HCT116 (cell line): ENCODE measurements at regions not wholly inside any gene's neighbourhood (a gene's known extent, or its start where the extent isn't known, plus 50 kb on each side); places are given as distances from the start of the nearest gene placed in this dataset.

ENCODE experiments used
- EGR1 ChIP-seq: IDR thresholded peaks from 2 replicates; pipeline ENCODE4 v1.6.1; 2012; ENCODE audit warnings: low read depth
- EZH2 ChIP-seq: fragments of 200-600 bp; sonication (generic); IDR thresholded peaks from 2 replicates; pipeline ENCODE4 v1.6.1; 2017; ENCODE audit warnings: antibody characterized with exemption, mixed run types
- EZH2phosphoT487 ChIP-seq: fragments of 200-600 bp; IDR thresholded peaks from 2 replicates; pipeline ENCODE4 v1.6.1; 2018; ENCODE audit warnings: antibody characterized with exemption, borderline replicate concordance
- POLR2A ChIP-seq: IDR thresholded peaks from 2 replicates; pipeline ENCODE4 v1.7.0; 2011; ENCODE audit warnings: borderline replicate concordance; ENCODE audit not compliant: insufficient read depth, insufficient read length; ENCODE audit errors: extremely low read depth
- RAD21 ChIP-seq: IDR thresholded peaks from 2 replicates; pipeline ENCODE4 v1.6.1; 2012; ENCODE audit warnings: low read depth, mild to moderate bottlenecking
- SIN3A ChIP-seq: IDR thresholded peaks from 2 replicates; pipeline ENCODE4 v1.6.1; 2012; ENCODE audit warnings: low read depth
- YY1 ChIP-seq: IDR thresholded peaks from 2 replicates; pipeline ENCODE4 v1.6.1; 2011; ENCODE audit warnings: low read length, low read depth, moderate library complexity, mild to moderate bottlenecking; ENCODE audit not compliant: insufficient replicate concordance; ENCODE audit errors: extremely low read depth
- ZFX ChIP-seq: fragments of 450-650 bp; IDR thresholded peaks from 2 replicates; pipeline ENCODE4 v1.6.1; 2017
- TF ChIP-seq, protein P1 (sequence below), 3 experiments: fragments of 200-600 bp in 1 of 3; sonication (generic) in 1 of 3; IDR thresholded peaks in 2 of 3; conservative IDR thresholded peaks in 1 of 3; 2 replicates each; pipeline ENCODE4 v1.5.1; 2012 to 2017; ENCODE audit warnings: low read depth in 2 of 3, low read length in 2 of 3, antibody characterized with exemption in 1 of 3, borderline replicate concordance in 1 of 3, control low read depth in 1 of 3, mild to moderate bottlenecking in 1 of 3, mixed read lengths in 1 of 3, mixed run types in 1 of 3, moderate library complexity in 1 of 3; ENCODE audit not compliant: insufficient read depth in 1 of 3
- TF ChIP-seq, protein P2 (sequence below): IDR thresholded peaks from 2 replicates; pipeline ENCODE4 v1.6.1; 2012
- TF ChIP-seq, protein P3 (sequence below): IDR thresholded peaks from 2 replicates; pipeline ENCODE4 v1.6.1; 2012

DNA sequence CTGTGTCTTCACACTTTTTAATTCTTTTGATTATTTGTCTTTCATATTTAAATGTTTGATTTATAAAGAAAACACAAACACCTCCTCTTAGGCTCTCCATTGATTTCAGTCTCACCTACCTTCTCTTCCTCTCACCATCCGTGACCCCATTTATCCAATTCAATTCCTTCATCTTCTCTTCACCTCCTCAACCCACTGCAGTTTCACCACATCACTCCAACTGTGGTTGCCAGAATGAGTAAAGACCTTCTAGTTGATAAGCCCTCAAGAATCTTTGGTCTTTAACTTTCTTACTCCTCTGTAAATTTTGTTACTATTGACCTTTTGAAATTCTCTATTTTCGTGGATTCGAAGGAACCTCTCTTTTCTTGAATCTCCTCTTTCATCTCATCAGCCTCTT, 260.7 kb downstream of the CHRM3 start:
- no peak for TF ChIP-seq POLR2A
- TF ChIP-seq YY1, result no peak
- TF ChIP-seq, protein P1, sequence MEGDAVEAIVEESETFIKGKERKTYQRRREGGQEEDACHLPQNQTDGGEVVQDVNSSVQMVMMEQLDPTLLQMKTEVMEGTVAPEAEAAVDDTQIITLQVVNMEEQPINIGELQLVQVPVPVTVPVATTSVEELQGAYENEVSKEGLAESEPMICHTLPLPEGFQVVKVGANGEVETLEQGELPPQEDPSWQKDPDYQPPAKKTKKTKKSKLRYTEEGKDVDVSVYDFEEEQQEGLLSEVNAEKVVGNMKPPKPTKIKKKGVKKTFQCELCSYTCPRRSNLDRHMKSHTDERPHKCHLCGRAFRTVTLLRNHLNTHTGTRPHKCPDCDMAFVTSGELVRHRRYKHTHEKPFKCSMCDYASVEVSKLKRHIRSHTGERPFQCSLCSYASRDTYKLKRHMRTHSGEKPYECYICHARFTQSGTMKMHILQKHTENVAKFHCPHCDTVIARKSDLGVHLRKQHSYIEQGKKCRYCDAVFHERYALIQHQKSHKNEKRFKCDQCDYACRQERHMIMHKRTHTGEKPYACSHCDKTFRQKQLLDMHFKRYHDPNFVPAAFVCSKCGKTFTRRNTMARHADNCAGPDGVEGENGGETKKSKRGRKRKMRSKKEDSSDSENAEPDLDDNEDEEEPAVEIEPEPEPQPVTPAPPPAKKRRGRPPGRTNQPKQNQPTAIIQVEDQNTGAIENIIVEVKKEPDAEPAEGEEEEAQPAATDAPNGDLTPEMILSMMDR (IDR thresholded peaks at IDR 0.05 in 2 of 3, conservative IDR thresholded peaks at IDR 0.05 in 1 of 3; ENCODE audit: borderline replicate concordance in 1 of 3, insufficient read depth in 1 of 3, low read depth in 2 of 3, low read length in 2 of 3), result no peak
- no peak for TF ChIP-seq RAD21
- TF ChIP-seq SIN3A, result no peak
- no peak for TF ChIP-seq ZFX
- TF ChIP-seq EZH2phosphoT487, result no peak
- TF ChIP-seq EZH2, result no peak
- TF ChIP-seq, protein P2, sequence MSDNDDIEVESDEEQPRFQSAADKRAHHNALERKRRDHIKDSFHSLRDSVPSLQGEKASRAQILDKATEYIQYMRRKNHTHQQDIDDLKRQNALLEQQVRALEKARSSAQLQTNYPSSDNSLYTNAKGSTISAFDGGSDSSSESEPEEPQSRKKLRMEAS, result no peak
- TF ChIP-seq, protein P3, sequence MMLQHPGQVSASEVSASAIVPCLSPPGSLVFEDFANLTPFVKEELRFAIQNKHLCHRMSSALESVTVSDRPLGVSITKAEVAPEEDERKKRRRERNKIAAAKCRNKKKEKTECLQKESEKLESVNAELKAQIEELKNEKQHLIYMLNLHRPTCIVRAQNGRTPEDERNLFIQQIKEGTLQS, result no peak
- no peak for TF ChIP-seq EGR1
